ENCODE measurements at regions not wholly inside any gene's neighbourhood (a gene's known extent, or its start where the extent isn't known, plus 50 kb on each side); places are given as distances from the start of the nearest gene placed in this dataset.

- H3K27me3 ChIP-seq (ENCODE audit: control insufficient read depth in 2 of 2, insufficient read depth in 2 of 2, low read length in 2 of 2): no peaks in the 10 kb centered on the region
- intact Hi-C loops (cut with micrococcal nuclease) (no loop called here), dilution Hi-C loops (cut with MboI; ENCODE audit: extremely low pct_ligation_motif_present, low sequenced_read_pairs) (no loop called here)
- CTCF ChIA-PET: no interaction called here
- no peak overlapping the region for H2AFZ ChIP-seq (ENCODE audit: low read depth, low read length)
- TF ChIP-seq FOS (IDR thresholded peaks at IDR 0.05; ENCODE audit: borderline replicate concordance, insufficient read depth, low read length) (no peak), POLR2A (IDR thresholded peaks at IDR 0.05; ENCODE audit: low read depth, low read length) (no peak), GATA2 (IDR thresholded peaks at IDR 0.05; ENCODE audit: insufficient read depth, insufficient read length, low read depth, low read length) (no peak), JUN (IDR thresholded peaks at IDR 0.05; ENCODE audit: borderline replicate concordance, insufficient read depth, insufficient read length, low read depth) (no peak), POLR2AphosphoS5 (IDR thresholded peaks at IDR 0.05; ENCODE audit: insufficient read depth, low read depth, low read length) (no peak), CTCF (IDR thresholded peaks at IDR 0.05; ENCODE audit: extremely low read depth in 1 of 2, insufficient read depth in 1 of 2, low read depth in 1 of 2, low read length in 2 of 2) (no peak), MYC (IDR thresholded peaks at IDR 0.05; ENCODE audit: low read depth, low read length) (no peak), EZH2 (IDR thresholded peaks at IDR 0.05; ENCODE audit: borderline replicate concordance, low read depth, low read length, severe bottlenecking) (no peak), MAX (IDR thresholded peaks at IDR 0.05; ENCODE audit: insufficient read depth, insufficient read length) (no peak)
- no peak overlapping the region for H3K4me2 ChIP-seq (ENCODE audit: insufficient read depth, low read length)
- H3K4me3 ChIP-seq (replicated peaks in 1 of 3; ENCODE audit: insufficient read depth in 1 of 3, low read depth in 1 of 3, low read length in 3 of 3): no peak overlapping the region
- H3K36me3 ChIP-seq (ENCODE audit: control insufficient read depth in 2 of 2, extremely low read depth in 1 of 2, insufficient read depth in 2 of 2, low read length in 2 of 2): no peaks in the 10 kb centered on the region
- no TSS peak for BruUV-seq (replicated peaks)
- no peaks in the 10 kb centered on the region for H4K20me1 ChIP-seq (replicated peaks; ENCODE audit: control insufficient read depth, extremely low read depth, insufficient read depth, low read length)
- no peak overlapping the region for H3K27ac ChIP-seq (ENCODE audit: insufficient read depth, low read depth, low read length)
- no peak overlapping the region for H3K9ac ChIP-seq (replicated peaks; ENCODE audit: extremely low read depth, insufficient read depth, low read length)
- H3K9me1 ChIP-seq (replicated peaks; ENCODE audit: control insufficient read depth, extremely low read depth, insufficient read depth, low read length): no peaks in the 10 kb centered on the region
- H3K4me1 ChIP-seq (ENCODE audit: control insufficient read depth, extremely low read depth, insufficient read depth, low read length): no peaks in the 10 kb centered on the region
- DNase-seq (ENCODE audit: low read depth, low spot score) (no peak), FAIRE-seq (no peak)
- POLR2A ChIA-PET: no interaction called here
- H3K9me3 ChIP-seq (replicated peaks; ENCODE audit: control insufficient read depth, insufficient read depth, low read length): no peaks in the 10 kb centered on the region
- no peaks in the 10 kb centered on the region for H3K79me2 ChIP-seq (ENCODE audit: control insufficient read depth, insufficient read depth, low read length)
Measured at GRCh38 chr1:103948526-103948925, 198.8 kb downstream of the AMY1C start.

Measured in endothelial cell of umbilical vein (primary cell).